A673 (cell line): ENCODE measurements at regions not wholly inside any gene's neighbourhood (a gene's known extent, or its start where the extent isn't known, plus 50 kb on each side); places are given as distances from the start of the nearest gene placed in this dataset.

ENCODE experiments used
- BruUV-seq: library from RNA; stranded (reverse); fragments of 400-500 nt; replicated peaks from 2 replicates; lab custom pipeline; 2021; lab: Mats Ljungman, UMichigan
- CTCF ChIA-PET: fragments of 300-600 bp; sonication (Branson Sonifier 250); formaldehyde crosslinking; loops from one replicate; lab custom pipeline; 2022; ENCODE audit warnings: antibody characterized with exemption; lab: Charles Lee
- POLR2A ChIA-PET: fragments of 300-600 bp; sonication (Branson Sonifier 250); formaldehyde crosslinking; loops from one replicate; lab custom pipeline; 2022; ENCODE audit warnings: antibody characterized with exemption; ENCODE audit not compliant: low non-redundant PET; lab: Charles Lee
- DNase-seq: peaks from one replicate; pipeline ENCODE4 v3.0.0-alpha.2; 2015; ENCODE audit warnings: low spot score
- H3K27ac ChIP-seq: fragments of 200-600 bp; sonication (generic); 2 replicates; pipeline ENCODE4 v1.5.1; 2016; ENCODE audit warnings: mixed run types, low read depth, mild to moderate bottlenecking, mixed read lengths, antibody characterized with exemption, low read length; ENCODE audit not compliant: poor library complexity, severe bottlenecking
- H3K27me3 ChIP-seq: fragments of 200-600 bp; sonication (generic); replicated peaks from 2 replicates; pipeline ENCODE4 v1.6.1; 2017; ENCODE audit warnings: mixed run types, low read depth, mild to moderate bottlenecking, mixed read lengths, antibody characterized with exemption, low read length; ENCODE audit not compliant: insufficient read depth, poor library complexity
- H3K36me3 ChIP-seq: fragments of 200-600 bp; sonication (generic); 2 replicates; pipeline ENCODE4 v1.6.1; 2016; ENCODE audit warnings: mixed run types, mild to moderate bottlenecking, mixed read lengths, antibody characterized with exemption, low read length; ENCODE audit not compliant: insufficient read depth, poor library complexity, severe bottlenecking
- H3K4me1 ChIP-seq: fragments of 200-600 bp; sonication (generic); 2 replicates; pipeline ENCODE4 v1.6.1; 2017; ENCODE audit warnings: mixed run types, mild to moderate bottlenecking, mixed read lengths, antibody characterized with exemption, low read length; ENCODE audit not compliant: insufficient read depth, poor library complexity, severe bottlenecking
- H3K4me3 ChIP-seq: fragments of 200-600 bp; sonication (generic); 2 replicates; pipeline ENCODE4 v1.5.1; 2016; ENCODE audit warnings: low read depth, mixed run types, mild to moderate bottlenecking, mixed read lengths, low read length; ENCODE audit not compliant: poor library complexity, severe bottlenecking
- H3K9me3 ChIP-seq: fragments of 200-600 bp; sonication (generic); 2 replicates; pipeline ENCODE4 v1.6.1; 2016; ENCODE audit warnings: mixed run types, low read depth, mild to moderate bottlenecking, mixed read lengths, antibody characterized with exemption, low read length; ENCODE audit not compliant: poor library complexity, severe bottlenecking
- EZH2 ChIP-seq: fragments of 200-600 bp; sonication (generic); IDR thresholded peaks from 2 replicates; pipeline ENCODE4 v1.6.1; 2017; ENCODE audit warnings: borderline replicate concordance, low read depth, mild to moderate bottlenecking, mixed read lengths, antibody characterized with exemption, low read length; ENCODE audit not compliant: poor library complexity, severe bottlenecking
- intact Hi-C: fragments of 100-400 bp; cut with micrococcal nuclease; formaldehyde crosslinking; loops from one replicate; pipeline ENCODE4 v1.10.0; 2022; ENCODE audit not compliant: unreplicated experiment
- TF ChIP-seq, protein P1 (sequence below): fragments of 300-800, 200-600 bp; sonication (generic); conservative IDR thresholded peaks from 2 replicates; pipeline ENCODE4 v1.5.1; 2017; ENCODE audit warnings: low read depth, mild to moderate bottlenecking, antibody characterized with exemption, low read length, moderate library complexity, mixed read lengths

- Histone ChIP-seq H3K9me3 (no peaks in the 10 kb centered on the region), H3K36me3 (no peaks in the 10 kb centered on the region), H3K27ac (no peak overlapping the region), H3K27me3 (no peaks in the 10 kb centered on the region), H3K4me3 (no peak overlapping the region), H3K4me1 (peaks cover 4% of the 10 kb centered on the region)
- ChIA-PET CTCF (interaction anchor here (0.5 kb wide), 1 partner anchor 1402 kb away, joined by 8 read pairs; no protein-coding TSS in a partner anchor), POLR2A (interaction anchor here (0.5 kb wide), 1 partner anchor 1476 kb away, joined by 11 read pairs; no protein-coding TSS in a partner anchor)
- DNase-seq, result no peak
- BruUV-seq, result no TSS peak
- intact Hi-C loops, result loop anchor here (5.0 kb wide), 1 partner anchor 40 kb away; no protein-coding TSS in a partner anchor
- TF ChIP-seq, protein P1, sequence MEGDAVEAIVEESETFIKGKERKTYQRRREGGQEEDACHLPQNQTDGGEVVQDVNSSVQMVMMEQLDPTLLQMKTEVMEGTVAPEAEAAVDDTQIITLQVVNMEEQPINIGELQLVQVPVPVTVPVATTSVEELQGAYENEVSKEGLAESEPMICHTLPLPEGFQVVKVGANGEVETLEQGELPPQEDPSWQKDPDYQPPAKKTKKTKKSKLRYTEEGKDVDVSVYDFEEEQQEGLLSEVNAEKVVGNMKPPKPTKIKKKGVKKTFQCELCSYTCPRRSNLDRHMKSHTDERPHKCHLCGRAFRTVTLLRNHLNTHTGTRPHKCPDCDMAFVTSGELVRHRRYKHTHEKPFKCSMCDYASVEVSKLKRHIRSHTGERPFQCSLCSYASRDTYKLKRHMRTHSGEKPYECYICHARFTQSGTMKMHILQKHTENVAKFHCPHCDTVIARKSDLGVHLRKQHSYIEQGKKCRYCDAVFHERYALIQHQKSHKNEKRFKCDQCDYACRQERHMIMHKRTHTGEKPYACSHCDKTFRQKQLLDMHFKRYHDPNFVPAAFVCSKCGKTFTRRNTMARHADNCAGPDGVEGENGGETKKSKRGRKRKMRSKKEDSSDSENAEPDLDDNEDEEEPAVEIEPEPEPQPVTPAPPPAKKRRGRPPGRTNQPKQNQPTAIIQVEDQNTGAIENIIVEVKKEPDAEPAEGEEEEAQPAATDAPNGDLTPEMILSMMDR, result no peak
- no peak for TF ChIP-seq EZH2
Observed at GRCh38 chr18:24552218-24552617, 91.8 kb downstream of the HRH4 start.

DNA sequence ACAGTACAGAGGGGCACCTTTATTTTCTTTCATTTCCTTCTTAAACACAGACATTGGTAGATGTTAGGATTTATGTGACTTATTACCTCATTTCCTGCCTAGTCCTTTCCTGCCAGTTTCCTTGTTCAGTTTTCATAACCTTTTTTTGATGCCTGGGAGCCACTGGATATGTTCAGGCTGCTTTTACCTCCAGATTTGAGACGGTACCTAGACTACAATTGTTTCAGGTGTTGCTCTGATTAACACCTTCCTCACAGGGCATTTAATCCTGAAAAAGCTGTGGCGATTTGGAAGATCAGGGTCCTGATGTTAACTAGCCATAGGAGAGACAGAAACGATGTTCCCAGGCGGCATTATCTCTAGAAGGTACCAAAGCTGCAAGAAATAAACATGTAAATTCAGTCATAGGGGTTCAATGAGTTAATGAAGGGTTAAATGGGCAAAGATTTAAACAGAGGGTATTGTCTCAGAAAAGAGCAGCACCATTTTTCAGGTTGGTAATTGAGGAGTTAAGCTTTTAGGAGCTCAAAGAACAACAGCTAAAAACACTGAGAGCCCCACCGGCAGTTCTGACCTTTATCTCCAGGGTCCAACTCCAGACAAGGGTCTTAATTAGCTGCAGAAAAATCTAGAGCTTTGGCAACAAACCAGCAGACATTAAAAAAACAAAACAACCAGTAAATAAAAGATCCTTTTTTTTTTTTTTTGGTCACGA lies 93.3 kb downstream of the HRH4 start:
- H3K27me3 ChIP-seq, result no peaks in the 10 kb centered on the region
- H3K4me1 ChIP-seq, result peaks cover 4% of the 10 kb centered on the region
- H3K36me3 ChIP-seq, result no peaks in the 10 kb centered on the region
- intact Hi-C loops, result loop anchor here (5.0 kb wide), 1 partner anchor 39 kb away; no protein-coding TSS in a partner anchor
- no peak overlapping the region for H3K27ac ChIP-seq
- DNase-seq, result peak; percentile 12
- ChIA-PET CTCF (no interaction called here), POLR2A (no interaction called here)
- BruUV-seq, result no TSS peak
- H3K9me3 ChIP-seq, result no peaks in the 10 kb centered on the region
- H3K4me3 ChIP-seq, result no peak overlapping the region
- TF ChIP-seq EZH2, result no peak
- TF ChIP-seq, protein P1, result no peak

DNA sequence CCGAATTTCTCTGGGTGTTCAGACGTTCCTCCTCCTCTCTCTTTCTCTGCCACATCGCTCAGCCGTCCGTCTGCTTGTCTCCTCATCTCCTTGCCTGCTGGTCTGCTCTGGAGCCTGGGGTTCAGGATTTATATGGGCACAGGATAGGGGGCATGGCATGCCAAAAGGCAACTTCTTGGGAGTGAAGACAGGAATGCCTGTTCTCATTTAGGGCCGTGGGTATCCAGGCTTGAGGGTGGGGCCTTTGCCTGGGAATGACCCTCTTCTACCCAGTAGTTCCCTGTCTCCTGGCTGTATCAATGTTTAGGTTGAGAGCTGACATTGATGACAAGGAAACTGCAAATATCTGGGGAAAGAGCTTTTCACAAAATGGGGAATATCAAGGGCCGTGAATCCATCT lies 98.0 kb downstream of the HRH4 start:
- CTCF ChIA-PET, result no interaction called here
- BruUV-seq, result no TSS peak
- intact Hi-C loops, result loop anchor here (2.0 kb wide), 1 partner anchor 20 kb away; no protein-coding TSS in a partner anchor
- Histone ChIP-seq H3K27ac (no peak overlapping the region), H3K36me3 (no peaks in the 10 kb centered on the region), H3K9me3 (no peaks in the 10 kb centered on the region), H3K4me1 (peaks cover 3% of the 10 kb centered on the region), H3K27me3 (peaks cover 14% of the 10 kb centered on the region), H3K4me3 (no peak overlapping the region)
- POLR2A ChIA-PET, result no interaction called here
- no peak for DNase-seq
- TF ChIP-seq, protein P1, result no peak
- no peak for TF ChIP-seq EZH2
